Brain pericyte (primary cell): ENCODE measurements at regions not wholly inside any gene's neighbourhood (a gene's known extent, or its start where the extent isn't known, plus 50 kb on each side); places are given as distances from the start of the nearest gene placed in this dataset.
"Not testable (repeated sequence)": the region's sequence is repeated elsewhere in the genome, so short reads cannot be mapped to it uniquely, and the experiment has no call there.

Source experiments
- DNase-seq: peaks from one replicate; pipeline ENCODE4 v3.0.0-alpha.2; 2012; ENCODE audit warnings: low read depth, low spot score

DNA sequence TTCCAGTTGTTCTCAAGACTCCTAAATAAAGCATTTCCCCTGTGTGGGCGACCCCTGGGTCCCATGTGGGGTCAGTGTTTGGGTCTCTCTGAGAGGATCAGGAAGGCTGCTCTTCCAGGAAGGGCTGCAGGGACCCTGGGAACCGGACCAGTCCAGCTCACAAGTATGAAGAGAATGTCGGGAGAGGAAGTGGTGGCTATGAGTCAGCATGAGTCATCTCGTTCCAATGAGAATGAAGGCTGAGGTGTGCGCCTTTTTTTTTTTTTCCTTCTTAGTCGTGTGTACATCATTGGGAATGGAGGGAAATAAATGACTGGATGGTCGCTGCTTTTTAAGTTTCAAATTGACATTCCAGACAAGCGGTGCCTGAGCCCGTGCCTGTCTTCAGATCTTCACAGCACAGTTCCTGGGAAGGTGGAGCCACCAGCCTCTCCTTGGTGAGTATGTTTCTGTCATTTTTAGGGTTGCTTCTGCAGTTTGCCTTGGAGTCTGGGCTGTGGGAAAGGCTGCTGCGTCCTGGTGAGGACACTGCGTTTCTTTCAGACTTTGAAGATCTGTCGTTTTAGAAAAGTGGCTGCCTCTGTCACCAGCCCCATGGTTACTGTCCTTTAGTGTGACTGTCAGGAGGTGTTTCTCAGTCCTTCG lies 292.6 kb upstream of the PLGLB2 start:
- DNase-seq = not testable (repeated sequence)

DNA sequence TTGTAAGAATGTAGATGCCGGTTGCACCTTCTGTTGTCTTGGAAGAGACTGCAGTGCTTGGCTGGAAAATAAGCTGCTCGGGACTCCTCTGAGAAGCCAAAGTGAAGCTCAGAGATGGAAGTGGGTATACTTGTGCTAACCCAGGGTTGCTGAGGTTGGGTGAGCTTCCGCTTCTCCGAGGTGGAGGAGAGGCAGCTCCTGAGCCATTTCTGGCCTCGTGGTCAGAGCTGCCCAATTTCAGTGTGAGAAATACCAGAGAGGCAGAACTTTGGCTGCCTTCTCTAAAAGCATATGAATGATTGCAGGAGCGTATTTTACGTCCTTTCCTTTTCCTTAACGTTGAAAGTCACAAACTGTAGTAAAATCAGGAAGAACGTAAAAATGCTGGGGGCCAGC lies 292.0 kb upstream of the PLGLB2 start:
- not testable (repeated sequence) for DNase-seq

DNA sequence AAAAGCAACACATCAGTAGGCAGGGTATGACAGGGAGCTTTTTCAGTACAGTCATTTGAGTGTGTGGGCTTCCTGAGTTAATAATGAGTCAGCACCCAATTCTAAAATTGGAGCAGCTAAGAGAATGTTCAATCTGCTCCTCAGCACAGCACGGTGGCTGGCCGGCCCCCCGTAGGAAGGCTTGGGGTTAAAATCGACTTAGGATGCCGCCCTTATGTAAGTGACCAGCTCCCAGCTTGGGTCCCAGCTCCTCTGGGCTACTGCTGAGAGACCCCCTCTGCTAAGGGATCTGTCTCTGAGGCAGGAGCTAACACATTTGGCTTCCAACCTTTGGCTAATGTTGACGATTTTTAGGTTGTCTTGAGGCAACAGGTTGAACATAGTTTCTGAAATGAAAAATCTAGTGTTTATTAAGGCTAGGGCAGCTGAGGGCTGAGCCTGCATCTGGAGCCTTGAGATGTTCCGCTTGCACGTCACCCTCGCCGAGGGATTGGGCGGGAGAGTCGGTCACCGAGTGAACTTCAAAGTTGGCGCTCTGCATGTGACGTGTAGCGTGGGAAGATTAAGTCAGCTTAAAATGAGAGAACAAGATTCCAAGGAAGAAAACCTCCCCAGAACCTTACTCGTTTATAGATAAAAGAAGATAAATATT lies 291.3 kb upstream of the PLGLB2 start:
- not testable (repeated sequence) for DNase-seq

DNA sequence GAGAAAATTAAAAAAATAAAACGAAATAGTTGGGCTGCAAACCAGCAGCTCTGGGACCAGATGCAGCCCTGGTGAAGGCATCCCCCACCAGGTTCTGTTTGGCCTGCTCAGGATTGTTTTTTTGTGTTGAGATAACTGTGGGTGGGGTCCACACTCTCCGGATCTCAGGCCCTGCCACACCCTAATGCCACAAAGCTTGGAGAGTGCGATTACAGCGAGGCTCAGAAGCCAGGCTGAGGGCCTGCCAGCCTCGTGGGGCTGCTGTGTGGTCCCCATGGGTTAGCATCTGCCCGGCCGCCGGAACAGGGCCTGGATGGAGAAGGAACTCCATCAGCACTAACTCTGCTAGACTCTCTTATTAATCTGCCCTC lies 290.8 kb upstream of the PLGLB2 start:
- not testable (repeated sequence) for DNase-seq

DNA sequence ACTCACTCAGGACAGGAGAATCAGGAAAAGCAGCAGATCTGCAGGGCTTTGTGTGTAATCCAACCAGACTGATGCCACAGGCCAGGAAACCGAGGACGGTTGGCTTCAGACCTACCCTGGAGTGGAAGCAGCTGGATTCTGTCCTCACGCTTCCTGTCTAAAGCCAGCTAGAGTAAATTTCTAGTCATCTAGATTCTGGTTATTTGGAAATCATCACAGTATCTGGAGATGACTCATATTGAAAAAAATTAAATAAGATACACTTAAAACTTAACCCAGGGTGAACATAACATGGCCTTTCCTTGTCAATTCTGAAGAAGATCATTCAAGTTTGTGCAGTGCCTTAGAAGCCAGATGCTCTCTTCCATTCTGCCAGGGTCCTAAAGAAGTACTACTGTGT lies 288.9 kb upstream of the PLGLB2 start:
- not testable (repeated sequence) for DNase-seq

DNA sequence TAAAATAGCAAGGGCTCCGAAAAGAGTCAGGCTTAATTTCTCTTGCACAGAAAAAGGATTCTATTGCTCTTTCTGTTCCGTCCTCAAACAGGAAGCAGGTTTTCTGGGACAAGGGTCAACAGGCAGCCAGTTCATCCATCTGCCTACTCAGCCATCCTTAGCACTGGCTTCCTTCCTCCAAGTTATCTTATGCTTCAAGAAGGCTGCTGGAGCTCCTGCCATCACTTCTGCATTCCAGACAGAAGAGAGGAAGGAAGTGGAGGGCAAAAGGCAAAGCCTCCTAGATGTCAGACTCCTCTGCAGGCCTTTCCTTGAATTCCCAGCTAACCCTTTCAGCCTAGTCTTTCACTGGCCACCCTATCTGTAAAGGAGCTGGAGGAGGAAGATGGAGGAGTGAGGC lies 287.8 kb upstream of the PLGLB2 start:
- not testable (repeated sequence) for DNase-seq

DNA sequence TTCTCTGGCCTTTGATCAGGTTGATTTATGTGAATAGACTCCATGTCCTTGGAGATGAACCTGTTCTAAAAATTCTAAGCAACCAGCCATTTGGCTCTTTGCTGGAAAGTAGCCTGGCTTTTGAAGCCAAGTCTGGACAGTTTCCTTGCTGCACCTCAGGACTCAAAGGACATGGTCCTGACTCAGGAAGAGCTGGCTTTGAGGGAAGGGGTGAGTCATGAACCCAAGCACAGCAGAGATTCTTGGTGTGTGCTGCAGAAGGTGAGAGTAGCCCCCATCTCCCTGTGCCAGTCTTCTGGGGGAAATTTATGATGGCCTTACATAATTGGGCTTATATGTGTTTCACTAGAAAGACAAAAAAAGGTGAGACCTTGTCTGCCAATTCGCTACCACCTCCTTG lies 287.2 kb upstream of the PLGLB2 start:
- DNase-seq = not testable (repeated sequence)

DNA sequence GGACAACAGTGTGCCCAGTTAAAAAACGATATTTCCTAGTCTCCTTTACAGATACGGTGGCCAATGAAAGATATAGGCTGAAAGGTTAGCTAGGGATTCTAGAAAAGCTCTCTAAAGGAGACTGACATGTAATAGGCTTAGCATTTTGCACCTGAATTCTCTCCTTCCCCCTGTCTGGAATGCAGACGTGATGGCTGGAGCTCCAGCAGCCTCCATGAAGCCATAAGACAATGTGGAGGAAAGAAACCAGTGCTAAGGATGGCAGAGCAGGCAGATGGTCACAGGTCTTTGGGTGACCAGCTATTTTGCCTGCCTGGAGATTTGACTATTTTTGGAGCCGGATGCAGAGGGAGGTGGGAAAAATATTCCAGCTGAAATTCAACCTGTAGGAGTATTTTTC lies 286.2 kb upstream of the PLGLB2 start:
- not testable (repeated sequence) for DNase-seq

DNA sequence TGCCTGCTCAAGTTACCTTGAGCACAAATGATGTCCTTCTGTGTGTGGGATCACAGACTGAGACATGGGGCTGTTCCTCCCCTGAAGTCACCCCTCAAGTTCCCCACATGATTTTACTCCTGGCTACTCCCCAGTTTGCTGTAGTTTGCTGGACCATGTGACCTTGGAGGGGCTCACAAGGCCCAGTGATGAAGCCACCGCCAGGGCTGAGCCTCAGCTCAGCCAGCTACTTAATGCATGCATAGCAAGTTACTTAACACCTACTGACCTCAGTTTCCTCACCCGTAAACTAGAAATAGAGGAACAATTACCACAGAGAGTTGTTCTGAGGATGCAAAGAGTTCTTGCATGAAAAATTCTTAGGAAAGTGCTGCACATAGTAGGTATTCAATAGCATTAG lies 283.7 kb upstream of the PLGLB2 start:
- DNase-seq = not testable (repeated sequence)

DNA sequence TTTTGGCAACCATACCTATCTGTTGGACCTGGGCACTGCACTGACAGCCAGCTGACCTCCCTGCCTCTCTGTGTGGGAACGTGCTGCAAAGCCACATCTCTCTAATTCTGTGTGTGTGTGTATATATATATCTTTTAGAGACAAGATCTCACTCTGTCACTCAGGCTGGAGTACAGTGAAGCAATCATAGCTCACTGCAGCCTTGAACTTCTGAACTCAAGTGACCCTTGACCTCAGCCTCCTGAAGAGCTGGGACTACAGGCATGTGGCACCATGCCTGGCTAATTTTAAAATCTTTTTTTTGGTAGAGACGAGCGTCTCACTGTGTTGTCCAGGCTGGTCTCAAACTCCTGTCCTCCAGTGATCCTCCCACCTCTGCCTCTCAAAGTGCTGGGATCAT lies 282.2 kb upstream of the PLGLB2 start:
- not testable (repeated sequence) for DNase-seq

DNA sequence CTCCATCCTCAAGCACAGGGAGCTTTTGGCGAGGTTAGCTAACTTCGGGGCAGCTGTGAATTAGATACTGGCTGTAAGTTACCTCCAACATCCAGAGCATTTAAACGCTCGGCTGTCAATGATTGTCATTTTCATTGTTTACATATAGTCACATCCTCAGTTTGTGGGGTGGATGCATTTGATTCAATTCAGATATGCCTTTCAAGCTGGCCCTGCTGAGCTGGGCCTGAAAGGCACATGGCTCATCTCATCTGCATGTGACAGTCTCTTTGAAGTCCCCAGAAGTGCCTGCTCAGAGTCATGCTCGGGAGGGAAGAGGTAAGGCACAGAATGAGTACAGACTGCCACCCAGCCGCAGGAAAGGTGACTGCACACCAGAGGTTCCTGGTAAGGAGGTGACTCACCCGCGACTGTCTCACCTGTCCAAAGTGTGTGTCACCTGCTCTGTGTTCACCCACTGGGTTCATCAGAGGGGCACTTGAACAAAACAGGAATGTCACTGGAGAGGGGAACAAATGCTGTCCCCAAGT lies 281.2 kb upstream of the PLGLB2 start:
- DNase-seq = not testable (repeated sequence)

DNA sequence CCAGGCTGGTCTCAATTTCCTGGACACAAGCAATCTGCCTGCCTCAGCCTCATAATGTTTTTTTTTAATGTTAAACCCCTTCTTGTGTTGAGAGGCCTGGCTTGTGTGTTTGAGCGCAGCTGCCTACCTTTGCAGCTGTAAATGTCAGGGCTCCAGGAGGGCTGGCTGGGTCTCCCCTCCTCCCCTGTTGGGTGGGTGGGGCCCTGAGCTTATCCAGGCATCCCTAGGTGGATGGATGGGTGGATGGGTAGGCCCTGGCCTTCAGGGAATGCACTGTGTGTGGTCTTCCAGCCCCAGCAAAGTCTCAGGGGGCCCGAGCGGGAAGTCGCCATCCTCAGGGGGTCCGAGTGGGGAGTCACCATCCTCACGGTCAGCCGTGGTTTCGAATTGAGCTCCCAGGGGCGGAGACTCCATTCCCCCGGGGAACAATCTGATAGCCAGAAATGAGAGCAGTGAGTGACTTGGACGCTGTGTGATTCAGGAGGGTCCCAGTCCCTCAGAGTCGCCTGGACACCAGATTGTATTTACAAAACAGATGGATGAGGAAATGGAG lies 279.4 kb upstream of the PLGLB2 start:
- DNase-seq = not testable (repeated sequence)

DNA sequence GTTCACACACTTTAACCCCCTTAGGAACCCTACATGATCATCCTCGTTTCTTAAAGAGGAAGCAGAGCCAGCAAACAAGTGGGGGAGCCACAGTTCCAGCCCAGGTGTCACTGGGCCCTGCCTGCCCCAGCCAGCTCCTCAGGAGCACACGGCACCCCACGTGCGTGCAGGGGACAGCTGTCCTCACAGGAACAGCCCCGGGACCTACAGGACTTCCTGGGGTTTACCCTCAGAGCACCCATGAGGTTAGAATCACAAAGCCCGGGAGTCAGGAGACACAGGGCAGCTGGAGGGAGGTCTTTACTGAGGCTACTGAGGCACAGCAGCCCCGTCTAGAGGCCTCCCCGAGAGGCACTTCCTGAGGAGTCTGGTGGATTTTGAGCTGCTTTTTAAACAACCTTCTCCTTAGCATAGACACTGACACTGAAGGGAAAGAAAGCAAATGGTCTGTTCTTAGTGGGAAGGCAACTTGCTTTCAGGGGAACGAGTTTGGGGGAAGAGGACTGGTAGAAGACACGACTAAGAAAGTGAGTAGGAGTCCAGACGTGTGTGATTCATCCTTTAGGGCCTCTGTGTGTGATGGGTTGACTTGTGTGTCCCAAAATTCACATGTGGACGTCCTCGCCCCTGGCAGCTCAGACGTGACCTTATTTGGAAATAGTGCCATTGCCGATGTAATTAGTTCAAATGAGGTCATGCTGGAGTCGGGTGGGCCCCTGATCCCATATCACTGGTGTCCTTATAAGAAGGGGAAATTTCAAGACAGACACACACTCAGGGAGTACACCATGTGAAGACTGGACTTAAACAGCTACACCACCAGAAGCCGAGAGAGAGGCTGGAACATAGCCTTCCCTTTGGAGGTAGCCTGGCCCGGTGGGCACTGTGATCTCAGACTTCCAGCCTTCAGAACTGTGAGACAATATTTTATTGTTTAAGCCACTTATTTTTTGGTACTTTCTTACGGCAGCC lies 278.4 kb upstream of the PLGLB2 start:
- not testable (repeated sequence) for DNase-seq

DNA sequence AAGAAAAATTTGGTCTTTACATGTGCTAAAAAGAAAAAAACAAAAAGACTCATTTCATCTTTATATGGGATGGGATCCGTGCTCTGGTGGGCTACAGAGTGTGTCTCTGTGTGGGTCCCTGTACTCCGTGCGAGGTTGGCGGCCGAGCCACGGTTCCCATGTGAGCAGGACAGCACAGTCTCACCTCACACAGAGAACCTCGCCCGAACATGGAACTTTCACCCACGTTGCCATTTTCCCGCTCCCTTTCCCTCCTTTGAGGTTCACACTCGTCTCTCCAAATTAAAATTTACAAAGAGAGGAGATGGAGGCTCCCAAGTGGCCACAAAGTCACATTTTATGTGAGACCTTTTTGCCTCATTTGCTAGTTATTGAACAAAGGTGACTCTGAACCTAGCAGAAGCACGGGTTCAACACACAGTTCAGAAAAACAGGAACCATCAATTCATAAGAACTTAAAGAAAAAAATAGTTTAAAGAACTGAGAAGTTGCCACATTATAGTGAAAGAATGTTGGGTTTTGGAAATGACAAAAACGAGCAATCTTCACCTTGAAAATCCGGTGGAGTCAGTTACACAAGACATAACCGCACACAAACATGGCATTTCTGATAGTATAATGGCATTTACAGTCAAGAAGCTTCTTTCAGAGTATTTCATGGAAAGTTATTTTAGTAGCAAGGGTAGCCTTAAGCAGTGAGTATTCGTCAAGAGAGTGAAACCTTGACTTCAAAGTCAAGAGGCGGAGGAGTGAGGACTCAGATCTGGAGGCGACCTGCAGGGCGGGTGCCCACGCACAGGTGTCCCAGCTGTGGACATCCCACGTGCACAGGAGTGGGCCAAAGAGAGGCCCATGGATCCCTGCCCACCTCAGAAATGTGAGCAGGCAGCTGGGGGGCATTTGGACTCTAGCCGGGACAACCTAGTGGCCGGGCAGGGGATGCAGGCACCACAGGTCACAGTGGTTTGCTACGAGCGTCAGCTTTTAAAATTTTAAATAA lies 277.2 kb upstream of the PLGLB2 start:
- DNase-seq = not testable (repeated sequence)

DNA sequence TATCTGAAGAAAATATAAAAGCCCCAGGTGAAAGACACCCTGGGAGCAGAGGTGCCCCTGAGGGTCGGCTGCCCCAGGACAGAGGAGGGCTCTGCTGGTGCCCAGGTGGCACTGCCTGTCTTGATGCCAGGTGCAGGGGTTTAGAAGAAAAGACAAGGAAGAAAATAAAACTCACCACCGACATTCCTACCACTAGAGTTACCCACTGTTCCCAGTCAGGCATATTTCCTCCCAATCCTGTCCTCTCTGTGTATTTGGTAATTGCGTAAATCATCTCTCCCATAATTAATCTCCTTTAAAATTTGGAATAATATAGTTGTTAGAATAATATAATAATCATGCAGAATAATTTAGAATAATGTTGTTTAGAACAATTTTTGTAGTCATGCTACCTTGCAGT lies 276.4 kb upstream of the PLGLB2 start:
- not testable (repeated sequence) for DNase-seq

DNA sequence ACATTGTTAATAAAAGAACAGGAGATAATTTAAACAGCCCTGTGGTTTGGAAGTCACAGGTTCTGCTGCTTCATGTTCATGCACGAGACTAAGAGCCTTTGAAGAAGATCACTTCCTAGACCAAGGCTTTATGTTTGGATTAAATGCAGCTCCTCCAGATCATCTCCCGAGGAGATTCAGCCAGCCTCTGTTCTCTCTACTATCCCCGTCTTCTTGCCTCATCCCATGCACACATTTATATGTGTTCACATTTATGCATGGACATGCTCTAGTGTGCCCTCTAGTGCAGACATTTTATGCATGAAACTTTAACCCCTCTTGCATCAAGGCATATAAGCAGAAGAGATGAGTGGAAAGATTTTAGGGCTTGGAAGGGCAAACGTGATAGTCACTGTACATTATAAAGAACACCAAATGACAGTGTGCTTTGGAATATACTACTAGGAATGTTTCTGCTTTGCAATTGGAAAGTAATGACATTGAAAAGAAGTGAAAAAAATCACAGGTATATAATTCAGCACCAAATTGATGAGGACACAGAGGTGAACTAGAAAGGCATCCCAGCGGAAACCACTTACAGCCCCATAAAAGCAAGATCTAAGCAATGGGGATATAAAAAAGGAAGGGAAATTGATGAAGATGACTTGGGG lies 271.5 kb upstream of the PLGLB2 start:
- DNase-seq = not testable (repeated sequence)

DNA sequence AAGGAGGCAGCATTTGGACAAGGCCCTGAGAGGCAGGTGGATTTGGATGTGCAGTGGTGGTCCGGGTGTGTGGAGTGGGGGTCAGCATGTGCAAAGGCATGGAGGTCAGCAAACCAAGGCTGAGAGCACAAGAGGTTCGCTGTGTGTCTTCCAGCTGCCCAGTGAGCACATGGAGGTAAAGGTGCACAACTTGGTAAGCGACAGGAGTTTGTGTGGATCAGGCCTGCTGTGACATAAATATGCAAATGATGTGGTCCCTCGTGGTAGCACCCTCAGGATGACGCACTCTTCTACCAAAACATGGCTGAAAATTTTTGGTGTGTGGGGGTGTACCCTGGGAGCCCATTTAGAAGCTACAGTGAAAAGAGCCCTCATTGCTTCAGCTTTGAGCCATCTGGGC lies 271.0 kb upstream of the PLGLB2 start:
- not testable (repeated sequence) for DNase-seq

DNA sequence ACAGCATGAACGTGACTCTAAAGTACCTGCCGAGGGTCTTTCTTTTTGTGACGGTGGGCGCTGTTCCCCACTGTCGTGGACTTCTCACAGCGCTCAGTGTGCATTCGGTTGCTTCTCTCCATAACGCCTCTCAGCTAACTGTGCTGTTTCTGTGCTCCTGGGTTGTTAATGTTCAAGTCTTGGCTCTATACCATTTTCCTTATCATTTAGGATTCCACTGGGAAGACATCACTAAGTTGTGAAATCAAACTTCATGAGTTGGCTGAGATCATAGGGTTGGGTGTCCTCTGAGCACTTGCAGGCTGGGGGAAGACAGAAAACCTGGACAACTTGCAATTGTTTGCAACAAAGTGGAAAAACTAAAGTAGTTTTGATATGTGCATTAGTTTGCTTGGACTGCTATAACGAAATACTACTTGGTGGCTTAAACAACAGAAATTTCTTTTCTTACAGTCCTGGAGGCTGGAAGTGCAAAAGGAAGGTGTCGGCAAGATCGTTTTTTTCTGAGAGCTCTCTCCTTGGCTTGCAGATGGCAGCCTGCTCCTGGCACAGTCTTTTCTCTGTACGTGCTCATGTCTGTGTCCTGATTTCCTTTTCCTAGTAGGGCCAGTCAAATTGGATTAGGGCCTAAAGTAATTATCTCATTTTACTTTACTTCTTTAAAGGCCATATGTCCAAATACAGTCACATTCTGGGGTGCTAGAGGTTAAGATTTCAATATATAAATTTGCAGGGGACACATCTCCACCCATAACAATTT lies 270.0 kb upstream of the PLGLB2 start:
- not testable (repeated sequence) for DNase-seq

DNA sequence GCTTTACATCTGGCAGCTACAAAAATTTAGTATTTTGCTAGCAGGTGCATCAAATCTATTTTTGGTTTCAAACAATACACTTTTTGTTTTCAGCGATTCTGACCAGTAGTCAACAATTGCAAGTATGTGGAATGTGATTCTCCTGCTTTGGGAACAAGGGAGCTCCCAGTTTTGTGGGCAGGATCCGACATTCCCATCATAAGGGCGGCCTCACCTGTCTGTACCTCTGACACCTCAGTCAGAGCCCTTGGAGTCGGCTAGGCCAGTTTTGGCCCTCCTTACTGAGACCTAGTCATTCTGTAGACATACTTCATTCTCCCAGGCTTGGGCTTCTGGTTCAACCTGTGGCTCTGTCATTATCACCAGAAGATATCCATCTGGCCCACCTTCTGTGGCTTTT lies 269.0 kb upstream of the PLGLB2 start:
- not testable (repeated sequence) for DNase-seq
